Non-pigmented ciliary epithelial cell (primary cell): ENCODE measurements at regions not wholly inside any gene's neighbourhood (a gene's known extent, or its start where the extent isn't known, plus 50 kb on each side); places are given as distances from the start of the nearest gene placed in this dataset.
"Not testable (repeated sequence)": the region's sequence is repeated elsewhere in the genome, so short reads cannot be mapped to it uniquely, and the experiment has no call there.

ENCODE experiments used
- DNase-seq: peaks from one replicate; pipeline ENCODE4 v3.0.0-alpha.2; 2010; ENCODE audit warnings: low read depth

GRCh38 chr4:152063621-152064240 lies 302.9 kb upstream of the GATB start:
- no peak for DNase-seq

GRCh38 chr4:152062936-152063620 lies 302.3 kb upstream of the GATB start:
- no peak for DNase-seq

- DNase-seq = no peak
Observed at GRCh38 chr4:152054731-152055130, 293.9 kb upstream of the GATB start.

GRCh38 chr4:152052451-152053057 lies 291.7 kb upstream of the GATB start:
- peak; percentile 27 for DNase-seq

- not testable (repeated sequence) for DNase-seq
Observed at GRCh38 chr4:152051332-152051731, 290.5 kb upstream of the GATB start.

- no peak for DNase-seq
Observed at GRCh38 chr4:152050106-152050505, 289.3 kb upstream of the GATB start.

- no peak for DNase-seq
Observed at GRCh38 chr4:152047451-152047850, 286.6 kb upstream of the GATB start.

- no peak for DNase-seq
Observed at GRCh38 chr4:152045807-152046571, 285.2 kb upstream of the GATB start.

- DNase-seq = no peak
Observed at GRCh38 chr4:152045449-152045806, 284.6 kb upstream of the GATB start.

GRCh38 chr4:152044331-152045036 lies 283.7 kb upstream of the GATB start:
- no peak for DNase-seq

GRCh38 chr4:152041295-152041694 lies 280.5 kb upstream of the GATB start:
- no peak for DNase-seq

- DNase-seq = no peak
Observed at GRCh38 chr4:152039691-152040090, 278.9 kb upstream of the GATB start.

GRCh38 chr4:152039023-152039481 lies 278.2 kb upstream of the GATB start:
- peak; percentile 22 for DNase-seq

- DNase-seq = peak; percentile 23
Observed at GRCh38 chr4:152038238-152038637, 277.4 kb upstream of the GATB start.

- no peak for DNase-seq
Observed at GRCh38 chr4:152037435-152037834, 276.6 kb upstream of the GATB start.

GRCh38 chr4:152033621-152034020 lies 272.8 kb upstream of the GATB start:
- DNase-seq = no peak

- DNase-seq = peak; percentile 20
Observed at GRCh38 chr4:152032722-152033131, 271.9 kb upstream of the GATB start.

- no peak for DNase-seq
Observed at GRCh38 chr4:152029631-152030030, 268.8 kb upstream of the GATB start.

- DNase-seq = no peak
Observed at GRCh38 chr4:152028131-152028530, 267.3 kb upstream of the GATB start.

GRCh38 chr4:152024881-152025280 lies 264.1 kb upstream of the GATB start:
- no peak for DNase-seq

- no peak for DNase-seq
Observed at GRCh38 chr4:152023674-152024073, 262.9 kb upstream of the GATB start.

GRCh38 chr4:152022543-152022942 lies 261.7 kb upstream of the GATB start:
- DNase-seq = no peak
